Activated CD8-positive, alpha-beta memory T cell treated with anti-CD3 and anti-CD28 coated beads, Interleukin-2, amount 10 ng/mL, durations not matched to agents 7 days and 5 days (primary cell): ENCODE measurements at regions not wholly inside any gene's neighbourhood (a gene's known extent, or its start where the extent isn't known, plus 50 kb on each side); places are given as distances from the start of the nearest gene placed in this dataset.

ENCODE experiments used
- ATAC-seq: fragments of 150-1000 bp; cut with Tn5 transposase; one replicate; pipeline ENCODE4 v1.10.0; 2021; ENCODE audit warnings: moderate library complexity
- CTCF ChIA-PET: fragments of 350-600 bp; sonication (Branson Sonifier 250); formaldehyde crosslinking; loops from one replicate; lab custom pipeline; 2021; ENCODE audit warnings: antibody characterized with exemption; lab: Charles Lee
- DNase-seq: peaks from one replicate; pipeline ENCODE4 v3.0.0-alpha.2; 2020
- H3K27ac Mint-ChIP-seq: one replicate; pipeline ENCODE4 v1.8.0; 2021; ENCODE audit warnings: mild to moderate bottlenecking, mixed read lengths
- H3K27me3 Mint-ChIP-seq: one replicate; pipeline ENCODE4 v1.8.0; 2021; ENCODE audit warnings: mixed read lengths
- H3K36me3 Mint-ChIP-seq: one replicate; pipeline ENCODE4 v1.8.0; 2021; ENCODE audit warnings: mild to moderate bottlenecking, mixed read lengths
- H3K4me1 Mint-ChIP-seq: one replicate; pipeline ENCODE4 v1.8.0; 2021; ENCODE audit warnings: mixed read lengths
- H3K4me3 Mint-ChIP-seq: one replicate; pipeline ENCODE4 v1.8.0; 2021; ENCODE audit warnings: mild to moderate bottlenecking, moderate library complexity, mixed read lengths
- H3K9me3 Mint-ChIP-seq: one replicate; pipeline ENCODE4 v1.8.0; 2022; ENCODE audit warnings: low read depth, mixed read lengths

DNA sequence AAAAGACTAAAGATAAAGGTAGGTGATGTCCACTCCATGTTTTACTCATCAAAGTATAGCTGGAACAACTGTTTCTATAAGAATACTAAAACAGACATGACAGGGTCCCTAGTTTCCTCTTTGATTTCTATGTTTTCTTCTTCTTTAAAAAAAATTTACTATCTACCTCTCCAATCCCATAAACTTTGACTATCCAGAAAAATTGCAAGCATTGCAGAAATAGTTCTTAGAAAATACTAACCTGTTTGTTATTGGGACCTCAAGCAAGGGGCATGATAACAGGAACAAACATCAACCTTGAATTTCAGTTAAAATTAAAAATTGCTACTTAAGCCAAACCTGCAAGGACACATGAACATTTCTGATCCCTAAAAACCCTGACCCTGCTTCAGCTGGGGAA lies 1226.5 kb downstream of the C4orf33 start:
- Mint-ChIP-seq H3K27me3 (no peaks in the 10 kb centered on the region), H3K9me3 (peaks cover 2% of the 10 kb centered on the region), H3K36me3 (no peaks in the 10 kb centered on the region), H3K27ac (no peak overlapping the region), H3K4me1 (no peaks in the 10 kb centered on the region), H3K4me3 (no peak overlapping the region)
- CTCF ChIA-PET = no interaction called here
- ATAC-seq (no peak), DNase-seq (no peak)

DNA sequence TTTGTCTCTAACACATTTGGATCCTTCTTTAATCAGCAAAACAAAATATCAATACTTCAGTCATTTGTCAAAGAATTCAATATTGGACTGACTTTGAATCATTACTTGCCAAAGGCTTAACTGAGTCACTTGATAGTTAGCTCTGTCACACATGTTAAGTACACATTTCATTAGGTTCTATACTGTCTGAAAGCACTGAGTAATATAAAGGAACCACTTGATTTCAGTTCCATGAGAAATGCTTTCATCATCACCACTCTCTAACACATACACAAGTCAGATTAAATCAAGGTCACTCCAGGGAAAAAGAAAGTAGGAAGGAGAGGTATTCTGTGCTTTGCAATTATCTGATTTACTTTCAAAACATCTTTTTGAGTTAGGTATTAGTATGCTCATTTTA lies 1233.1 kb downstream of the C4orf33 start:
- Mint-ChIP-seq H3K4me3 (no peak overlapping the region), H3K27ac (no peak overlapping the region), H3K4me1 (no peaks in the 10 kb centered on the region), H3K36me3 (no peaks in the 10 kb centered on the region), H3K27me3 (no peaks in the 10 kb centered on the region), H3K9me3 (peaks cover 2% of the 10 kb centered on the region)
- DNase-seq = no peak
- ATAC-seq = no peak
- CTCF ChIA-PET = no interaction called here

DNA sequence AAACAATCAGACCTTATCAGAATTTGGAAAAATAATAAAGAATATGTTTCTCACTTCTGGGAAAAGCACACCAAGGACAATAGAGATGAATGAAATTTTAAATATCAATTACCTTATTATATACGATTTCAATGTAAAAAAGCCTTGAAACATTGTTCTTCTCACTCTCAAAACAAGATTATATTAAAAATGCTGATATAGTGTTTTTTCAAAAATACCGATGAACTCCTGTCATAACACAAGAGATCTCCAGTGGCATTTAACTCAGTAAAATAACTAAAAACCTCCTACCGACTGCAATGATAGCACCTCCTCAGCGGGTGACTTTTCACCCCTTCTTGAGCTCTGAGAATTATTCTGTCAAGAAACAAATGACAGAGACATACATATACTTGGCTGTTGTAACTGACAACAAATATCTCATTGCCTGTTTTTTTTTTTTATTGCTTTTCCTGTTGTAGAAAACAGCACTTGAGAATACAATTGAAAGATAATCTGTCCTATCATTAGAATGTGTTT lies 1237.3 kb downstream of the C4orf33 start:
- Mint-ChIP-seq H3K9me3 (peaks cover 2% of the 10 kb centered on the region), H3K27ac (no peak overlapping the region), H3K36me3 (no peaks in the 10 kb centered on the region), H3K27me3 (no peaks in the 10 kb centered on the region), H3K4me3 (no peak overlapping the region), H3K4me1 (no peaks in the 10 kb centered on the region)
- ATAC-seq (no peak), DNase-seq (no peak)
- CTCF ChIA-PET = no interaction called here

DNA sequence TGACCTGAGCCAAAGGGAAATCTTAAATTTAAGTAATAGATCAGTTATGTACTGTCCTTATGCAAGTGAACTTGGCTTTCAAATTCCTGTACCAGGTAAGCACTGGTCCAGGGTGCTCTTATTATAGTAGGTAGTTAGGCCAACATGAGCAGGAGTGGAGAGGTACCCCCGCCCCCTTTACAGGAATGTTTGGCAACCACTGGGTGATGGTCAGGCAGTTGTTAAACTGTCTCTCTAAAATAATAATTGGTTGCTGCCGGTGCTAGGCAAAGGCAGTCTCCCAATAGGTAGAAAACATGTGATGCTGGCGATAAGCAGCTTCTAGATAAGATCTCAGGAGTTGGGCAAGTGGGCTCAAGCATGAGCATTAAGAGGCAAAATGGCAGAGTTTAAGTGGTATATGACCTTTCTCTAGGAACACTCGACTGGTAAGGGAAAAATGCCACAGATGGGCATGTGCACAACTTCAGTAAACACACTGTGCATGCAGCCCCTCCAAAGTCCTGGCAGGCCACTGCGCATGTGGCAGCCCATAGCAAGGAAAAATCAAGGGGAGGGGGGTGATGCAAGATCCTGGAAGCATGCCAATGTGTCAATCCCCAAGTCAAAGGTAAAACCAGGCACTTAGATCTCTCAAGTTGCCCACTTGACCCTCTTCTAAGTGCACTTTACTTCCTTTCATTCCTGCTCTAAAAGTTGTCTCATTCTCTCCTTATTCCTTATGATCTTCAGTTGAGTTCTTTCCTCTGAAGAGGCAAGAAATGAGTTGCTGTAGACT lies 1239.7 kb downstream of the C4orf33 start:
- CTCF ChIA-PET = no interaction called here

DNA sequence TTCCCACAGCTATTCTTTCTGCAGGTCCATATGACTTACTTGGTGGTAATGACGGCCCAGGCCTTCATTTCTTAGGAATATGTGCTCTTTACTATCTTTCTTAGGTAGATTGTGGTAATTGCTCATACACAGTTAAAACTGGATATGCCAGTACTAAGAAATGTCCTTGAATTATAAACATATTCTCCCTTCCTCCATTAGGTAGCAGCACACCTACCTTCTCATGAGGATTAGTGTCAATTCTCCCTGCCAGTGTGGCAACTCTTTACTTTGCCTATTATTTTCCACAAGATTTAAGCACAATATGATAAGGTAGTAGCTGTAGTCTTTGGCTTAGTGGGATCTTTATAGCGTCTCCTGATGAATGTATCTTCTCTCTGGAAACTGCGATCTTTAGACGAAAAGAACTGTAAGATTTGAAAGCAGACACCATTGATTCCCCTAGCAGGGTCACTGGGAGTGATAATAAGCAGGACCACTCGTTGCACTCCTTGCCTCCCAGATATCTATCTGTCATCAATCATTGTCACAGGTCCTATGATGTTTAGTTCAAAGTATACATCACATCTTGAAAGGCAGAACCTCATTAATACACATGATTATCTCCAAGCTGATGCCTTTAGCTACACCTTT lies 1240.7 kb downstream of the C4orf33 start:
- Mint-ChIP-seq H3K27ac (no peak overlapping the region), H3K36me3 (no peaks in the 10 kb centered on the region), H3K4me1 (no peaks in the 10 kb centered on the region), H3K9me3 (no peaks in the 10 kb centered on the region), H3K27me3 (no peaks in the 10 kb centered on the region), H3K4me3 (no peak overlapping the region)
- ATAC-seq (no peak), DNase-seq (no peak)
- CTCF ChIA-PET = no interaction called here

More for the DNA sequence above, 1239.7 kb downstream of the C4orf33 start:
- Mint-ChIP-seq H3K4me1 (no peaks in the 10 kb centered on the region), H3K9me3 (no peaks in the 10 kb centered on the region), H3K27me3 (no peaks in the 10 kb centered on the region), H3K27ac (no peak overlapping the region), H3K36me3 (no peaks in the 10 kb centered on the region), H3K4me3 (no peak overlapping the region)
- ATAC-seq (no peak), DNase-seq (no peak)

DNA sequence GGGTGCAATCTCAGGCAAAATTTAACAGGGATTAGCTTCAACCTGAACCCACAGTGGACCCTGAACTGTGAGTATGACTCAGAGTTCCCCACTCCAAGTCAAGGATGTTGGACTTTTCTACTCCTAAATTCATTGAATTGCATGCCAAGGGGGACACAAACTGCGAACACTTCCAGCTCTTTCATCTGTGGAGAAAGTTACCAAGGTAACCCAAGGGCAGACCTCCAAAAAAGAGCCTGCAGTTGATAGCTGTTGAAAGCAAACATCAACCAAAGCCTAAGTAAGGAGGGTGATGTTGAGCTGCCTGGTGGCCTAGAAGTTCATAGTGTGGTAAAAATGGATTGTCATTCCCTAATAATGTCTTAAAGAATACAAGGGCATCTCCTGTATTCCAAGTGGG lies 1242.9 kb downstream of the C4orf33 start:
- Mint-ChIP-seq H3K27me3 (no peaks in the 10 kb centered on the region), H3K27ac (no peak overlapping the region), H3K4me1 (no peaks in the 10 kb centered on the region), H3K9me3 (no peaks in the 10 kb centered on the region), H3K4me3 (no peak overlapping the region), H3K36me3 (no peaks in the 10 kb centered on the region)
- CTCF ChIA-PET = no interaction called here
- no peak for ATAC-seq
- no peak for DNase-seq

DNA sequence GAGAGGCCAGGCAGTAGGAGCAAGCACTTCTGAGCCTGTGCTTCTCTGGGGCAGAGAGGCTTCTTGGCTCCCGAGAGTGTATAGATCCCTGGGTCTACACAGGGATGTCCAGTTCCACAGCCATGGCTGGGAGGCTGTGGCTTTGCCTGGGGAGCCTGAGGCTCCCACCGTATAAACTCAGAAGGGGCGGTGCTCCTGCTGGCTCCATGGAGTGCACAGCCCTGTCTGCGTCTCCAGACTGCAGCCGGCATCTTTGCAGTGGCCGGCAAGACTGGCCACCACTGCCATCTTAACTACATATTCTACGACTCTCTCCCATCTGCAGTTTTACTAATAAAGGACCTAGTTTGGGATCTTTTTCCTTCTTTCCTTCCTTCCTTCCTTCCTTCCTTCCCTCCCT lies 1253.8 kb downstream of the C4orf33 start:
- ATAC-seq (no peak), DNase-seq (no peak)
- no peaks in the 10 kb centered on the region for H3K36me3 Mint-ChIP-seq
- H3K9me3 Mint-ChIP-seq = peaks cover 6% of the 10 kb centered on the region
- CTCF ChIA-PET = no interaction called here
- H3K4me3 Mint-ChIP-seq = no peak overlapping the region
- H3K27me3 Mint-ChIP-seq = no peaks in the 10 kb centered on the region
- H3K4me1 Mint-ChIP-seq = no peaks in the 10 kb centered on the region
- H3K27ac Mint-ChIP-seq = no peak overlapping the region

DNA sequence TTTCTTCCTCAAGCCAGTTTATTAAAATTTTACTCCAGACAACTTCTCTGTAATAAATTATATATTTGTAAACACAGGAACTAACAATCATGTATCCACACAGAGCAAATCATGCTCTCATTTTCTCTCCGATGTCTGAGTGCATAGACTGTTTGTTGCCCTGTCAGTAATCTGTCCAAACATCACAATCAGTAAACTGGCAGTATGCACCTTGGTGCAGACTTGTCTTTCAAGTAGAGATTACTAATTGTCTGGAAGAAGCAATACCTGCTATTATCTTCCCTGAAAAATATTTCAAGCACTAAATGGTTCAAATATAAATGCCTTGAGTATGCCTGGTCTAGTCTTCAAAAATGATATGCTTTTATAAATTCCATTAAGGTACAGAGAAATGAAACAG lies 1260.9 kb downstream of the C4orf33 start:
- ATAC-seq = no peak
- DNase-seq = no peak
- H3K27me3 Mint-ChIP-seq = no peaks in the 10 kb centered on the region
- no peaks in the 10 kb centered on the region for H3K9me3 Mint-ChIP-seq
- H3K36me3 Mint-ChIP-seq = no peaks in the 10 kb centered on the region
- CTCF ChIA-PET = no interaction called here
- H3K27ac Mint-ChIP-seq = no peak overlapping the region
- no peaks in the 10 kb centered on the region for H3K4me1 Mint-ChIP-seq
- no peak overlapping the region for H3K4me3 Mint-ChIP-seq

DNA sequence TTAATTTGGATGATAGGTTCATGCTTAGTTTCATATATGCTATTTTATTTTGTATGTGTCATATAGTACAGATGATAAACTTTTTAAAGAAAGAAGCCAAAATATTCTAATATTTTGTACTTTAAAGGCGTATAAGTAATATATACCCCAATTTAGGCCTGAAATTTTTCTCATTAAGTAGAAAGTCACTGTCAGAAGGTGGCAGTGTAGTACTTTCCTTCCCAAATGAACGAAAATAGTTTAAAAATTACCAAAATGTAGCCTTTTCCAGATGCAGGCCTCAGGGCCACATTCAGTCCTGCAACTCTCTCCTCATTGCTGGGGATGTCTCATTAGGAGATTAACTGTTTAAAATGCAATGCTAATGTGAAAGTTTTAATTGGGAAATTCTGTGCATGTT lies 1263.6 kb downstream of the C4orf33 start:
- CTCF ChIA-PET = no interaction called here
- no peak for ATAC-seq
- Mint-ChIP-seq H3K36me3 (no peaks in the 10 kb centered on the region), H3K27ac (no peak overlapping the region), H3K27me3 (no peaks in the 10 kb centered on the region), H3K9me3 (no peaks in the 10 kb centered on the region), H3K4me1 (no peaks in the 10 kb centered on the region), H3K4me3 (no peak overlapping the region)
- no peak for DNase-seq

DNA sequence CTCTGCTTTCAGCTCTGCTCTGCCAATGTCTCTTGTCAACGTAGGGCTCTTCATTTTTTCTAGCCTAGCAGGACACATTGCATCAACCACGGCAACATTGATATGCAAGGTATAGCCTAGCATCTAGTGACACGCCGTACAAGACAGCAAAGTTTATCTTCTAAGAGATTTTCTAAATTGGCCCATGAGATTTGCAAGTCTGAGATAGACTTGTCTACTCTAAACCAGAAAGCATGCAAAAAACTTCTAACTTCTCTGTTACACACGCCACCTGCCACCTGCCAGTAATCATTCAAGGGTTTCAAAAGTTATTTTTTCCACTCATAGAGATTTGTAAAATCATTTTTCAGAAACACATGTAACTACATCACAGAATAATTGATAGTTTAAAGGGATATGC lies 1265.7 kb downstream of the C4orf33 start:
- no peaks in the 10 kb centered on the region for H3K36me3 Mint-ChIP-seq
- H3K9me3 Mint-ChIP-seq = peaks cover 7% of the 10 kb centered on the region
- H3K27ac Mint-ChIP-seq = no peak overlapping the region
- ATAC-seq = no peak
- no peaks in the 10 kb centered on the region for H3K4me1 Mint-ChIP-seq
- no peak overlapping the region for H3K4me3 Mint-ChIP-seq
- no peaks in the 10 kb centered on the region for H3K27me3 Mint-ChIP-seq
- CTCF ChIA-PET = no interaction called here
- no peak for DNase-seq

DNA sequence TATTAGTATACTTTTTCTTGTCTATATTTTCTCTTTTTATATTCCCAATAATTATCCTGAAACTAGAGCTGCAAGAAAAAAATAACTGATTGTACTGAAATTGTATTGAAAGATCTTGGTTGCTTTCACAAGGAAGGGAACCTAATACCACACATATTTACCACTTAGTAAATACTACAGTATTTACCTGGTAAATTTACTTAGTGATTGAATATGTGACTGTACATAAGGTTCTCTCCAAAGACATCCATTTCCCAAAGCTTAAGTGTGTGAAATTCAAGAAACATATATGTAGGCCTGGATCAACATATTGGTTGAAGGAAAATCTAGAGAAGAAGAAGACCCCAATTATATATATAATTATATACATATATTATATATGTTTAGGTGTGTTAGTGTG lies 1272.7 kb downstream of the C4orf33 start:
- no peaks in the 10 kb centered on the region for H3K27me3 Mint-ChIP-seq
- H3K36me3 Mint-ChIP-seq = no peaks in the 10 kb centered on the region
- H3K27ac Mint-ChIP-seq = no peak overlapping the region
- ATAC-seq (no peak), DNase-seq (no peak)
- H3K4me3 Mint-ChIP-seq = no peak overlapping the region
- CTCF ChIA-PET = no interaction called here
- no peaks in the 10 kb centered on the region for H3K4me1 Mint-ChIP-seq
- peaks cover 12% of the 10 kb centered on the region for H3K9me3 Mint-ChIP-seq

DNA sequence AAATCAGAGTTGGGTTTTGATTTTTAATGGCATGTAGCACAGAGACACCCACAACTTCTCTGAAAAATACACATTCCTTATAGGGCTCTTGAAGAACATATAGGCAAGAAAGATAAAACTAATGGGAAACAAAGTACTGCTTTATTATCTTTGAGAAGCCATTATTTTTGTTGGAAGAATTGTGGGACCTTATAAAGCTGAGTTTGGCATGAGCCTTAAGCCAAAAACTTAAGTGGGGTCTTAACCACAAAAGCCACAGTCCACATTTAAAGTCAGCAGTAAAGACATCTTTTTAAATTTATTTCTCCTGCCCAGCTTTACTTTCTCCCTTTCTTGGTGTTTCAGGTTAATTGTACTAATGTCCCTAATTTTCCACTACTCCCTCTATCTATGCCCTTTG lies 1297.3 kb downstream of the C4orf33 start:
- Mint-ChIP-seq H3K27me3 (no peaks in the 10 kb centered on the region), H3K36me3 (no peaks in the 10 kb centered on the region), H3K4me1 (no peaks in the 10 kb centered on the region), H3K9me3 (no peaks in the 10 kb centered on the region), H3K27ac (no peak overlapping the region), H3K4me3 (no peak overlapping the region)
- no peak for DNase-seq
- CTCF ChIA-PET = no interaction called here
- no peak for ATAC-seq

DNA sequence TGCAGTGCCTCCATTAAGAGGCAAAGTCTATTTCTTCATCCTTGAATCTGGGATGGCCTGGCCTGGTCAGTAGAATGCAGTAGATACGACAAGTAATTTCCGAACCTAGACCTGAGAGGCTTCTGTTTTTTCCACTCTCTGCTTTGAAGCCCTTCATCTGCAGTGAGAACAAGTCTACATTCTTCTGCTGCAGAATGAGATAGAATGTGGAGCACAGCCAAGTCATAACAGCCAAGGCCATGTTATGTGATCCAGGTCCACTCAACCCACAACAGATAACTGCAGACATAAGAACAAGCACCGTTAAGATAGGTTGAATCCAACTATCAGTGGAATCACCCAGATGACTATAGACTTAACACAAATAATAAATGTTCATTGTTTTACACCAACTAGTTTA lies 1297.7 kb downstream of the C4orf33 start:
- Mint-ChIP-seq H3K4me3 (no peak overlapping the region), H3K27ac (no peak overlapping the region), H3K27me3 (no peaks in the 10 kb centered on the region), H3K4me1 (no peaks in the 10 kb centered on the region), H3K36me3 (no peaks in the 10 kb centered on the region), H3K9me3 (no peaks in the 10 kb centered on the region)
- DNase-seq (no peak), ATAC-seq (no peak)
- CTCF ChIA-PET = no interaction called here

DNA sequence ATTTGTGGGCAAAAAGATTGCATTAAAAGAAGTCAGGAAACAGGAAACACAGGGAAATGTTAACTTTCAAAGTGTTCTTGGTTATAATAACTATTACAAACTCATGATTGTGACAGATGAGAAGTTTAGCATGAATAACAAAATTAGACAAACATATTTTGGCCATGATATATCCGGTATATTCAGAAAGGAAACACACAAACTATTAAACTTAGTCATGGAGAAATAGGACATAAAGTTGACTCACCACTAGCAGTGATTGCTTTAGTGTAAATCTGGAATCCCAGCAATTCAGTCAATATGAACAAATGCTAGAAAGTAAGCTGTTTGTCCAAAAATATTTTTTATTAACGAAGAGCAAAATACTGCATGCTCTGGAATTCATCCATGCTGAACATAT lies 1299.9 kb downstream of the C4orf33 start:
- Mint-ChIP-seq H3K27ac (no peak overlapping the region), H3K36me3 (no peaks in the 10 kb centered on the region), H3K4me1 (no peaks in the 10 kb centered on the region), H3K9me3 (peaks cover 4% of the 10 kb centered on the region), H3K4me3 (no peak overlapping the region), H3K27me3 (no peaks in the 10 kb centered on the region)
- no peak for ATAC-seq
- CTCF ChIA-PET = no interaction called here
- DNase-seq = no peak
